ENCODE measurements at regions not wholly inside any gene's neighbourhood (a gene's known extent, or its start where the extent isn't known, plus 50 kb on each side); places are given as distances from the start of the nearest gene placed in this dataset.

DNA sequence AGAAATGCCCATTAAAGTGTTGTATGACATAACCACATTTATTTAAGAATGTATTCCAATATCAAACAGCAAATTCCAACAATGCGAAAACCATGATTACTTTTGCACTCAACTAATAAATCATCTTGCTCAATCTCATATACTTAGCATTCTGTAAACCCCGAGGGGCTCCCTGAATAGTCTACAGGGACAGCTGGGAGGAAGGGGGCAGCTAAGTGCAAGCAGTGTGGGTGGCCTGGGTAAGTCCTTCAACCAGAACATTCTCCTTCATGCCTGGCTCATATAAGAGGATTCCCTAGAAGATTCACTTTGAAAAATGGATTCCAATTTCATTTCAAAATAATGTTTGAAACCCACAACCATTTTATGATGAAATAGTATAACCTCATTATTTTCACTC, 355.5 kb downstream of the CDC14C start:
- intact Hi-C loops (cut with DNase I; ENCODE audit: low total_unique reads): no loop called here
- H3K4me3 ChIP-seq: no peak overlapping the region
- H3K36me3 ChIP-seq: no peaks in the 10 kb centered on the region
- H3K27me3 ChIP-seq: no peaks in the 10 kb centered on the region
- ATAC-seq (no peak), DNase-seq (no peak)
- TF ChIP-seq, protein P1, sequence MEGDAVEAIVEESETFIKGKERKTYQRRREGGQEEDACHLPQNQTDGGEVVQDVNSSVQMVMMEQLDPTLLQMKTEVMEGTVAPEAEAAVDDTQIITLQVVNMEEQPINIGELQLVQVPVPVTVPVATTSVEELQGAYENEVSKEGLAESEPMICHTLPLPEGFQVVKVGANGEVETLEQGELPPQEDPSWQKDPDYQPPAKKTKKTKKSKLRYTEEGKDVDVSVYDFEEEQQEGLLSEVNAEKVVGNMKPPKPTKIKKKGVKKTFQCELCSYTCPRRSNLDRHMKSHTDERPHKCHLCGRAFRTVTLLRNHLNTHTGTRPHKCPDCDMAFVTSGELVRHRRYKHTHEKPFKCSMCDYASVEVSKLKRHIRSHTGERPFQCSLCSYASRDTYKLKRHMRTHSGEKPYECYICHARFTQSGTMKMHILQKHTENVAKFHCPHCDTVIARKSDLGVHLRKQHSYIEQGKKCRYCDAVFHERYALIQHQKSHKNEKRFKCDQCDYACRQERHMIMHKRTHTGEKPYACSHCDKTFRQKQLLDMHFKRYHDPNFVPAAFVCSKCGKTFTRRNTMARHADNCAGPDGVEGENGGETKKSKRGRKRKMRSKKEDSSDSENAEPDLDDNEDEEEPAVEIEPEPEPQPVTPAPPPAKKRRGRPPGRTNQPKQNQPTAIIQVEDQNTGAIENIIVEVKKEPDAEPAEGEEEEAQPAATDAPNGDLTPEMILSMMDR (IDR thresholded peaks at IDR 0.05 in 4 of 5, conservative IDR thresholded peaks at IDR 0.05 in 1 of 5): no peak
- TF ChIP-seq POLR2A (IDR thresholded peaks at IDR 0.05): no peak
- H3K9me3 ChIP-seq: no peaks in the 10 kb centered on the region
- no peaks in the 10 kb centered on the region for H3K4me1 ChIP-seq
- no peak overlapping the region for H3K27ac ChIP-seq
- in situ Hi-C loops (cut with MboI; ENCODE audit: low sequenced_read_pairs in 4 of 4): no loop called here

DNA sequence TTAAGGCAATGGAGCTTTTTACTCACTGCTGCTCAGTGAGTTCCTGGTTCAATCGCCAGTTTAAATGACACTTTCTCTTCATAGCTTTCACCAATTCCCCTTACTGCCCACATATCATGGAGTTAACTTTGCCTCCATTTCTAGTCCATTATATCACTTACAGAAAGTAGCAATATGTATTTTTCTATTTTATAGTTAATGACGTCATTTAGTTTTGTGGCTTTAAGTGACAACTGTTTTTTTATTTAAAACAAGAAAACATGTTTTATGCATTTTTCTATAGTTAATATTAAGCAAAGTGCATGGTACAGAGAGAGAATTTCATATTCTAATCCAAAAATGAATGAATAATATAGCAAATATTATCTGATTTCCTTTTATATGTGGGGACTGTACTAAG, 363.3 kb downstream of the CDC14C start:
- in situ Hi-C loops (cut with MboI; ENCODE audit: low sequenced_read_pairs in 4 of 4) (no loop called here), intact Hi-C loops (cut with DNase I; ENCODE audit: low total_unique reads) (no loop called here)
- TF ChIP-seq, protein P1 (IDR thresholded peaks at IDR 0.05 in 4 of 5, conservative IDR thresholded peaks at IDR 0.05 in 1 of 5): no peak
- no peak for TF ChIP-seq POLR2A (IDR thresholded peaks at IDR 0.05)
- Histone ChIP-seq H3K36me3 (no peaks in the 10 kb centered on the region), H3K4me3 (no peak overlapping the region), H3K27me3 (no peaks in the 10 kb centered on the region), H3K27ac (no peak overlapping the region), H3K9me3 (no peaks in the 10 kb centered on the region), H3K4me1 (no peaks in the 10 kb centered on the region)
- DNase-seq (no peak), ATAC-seq (no peak)

DNA sequence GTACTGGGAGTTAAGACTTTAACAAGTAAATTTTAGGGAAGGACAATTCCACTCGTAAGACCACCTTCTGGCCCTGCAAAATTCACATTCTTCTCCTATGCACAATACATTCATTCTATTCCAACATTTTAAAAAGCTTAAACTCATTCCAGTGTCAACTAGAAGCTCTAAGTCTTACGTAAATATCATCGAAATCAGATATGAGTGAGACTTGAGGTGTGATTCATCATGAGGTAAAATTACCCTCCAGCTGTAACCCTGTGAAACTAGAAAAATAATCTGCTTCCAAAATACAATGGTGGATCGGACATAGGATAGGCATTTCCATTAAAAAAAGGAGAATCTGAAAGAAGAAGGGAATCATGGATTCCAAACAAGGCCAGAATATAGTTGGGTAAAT, 370.3 kb downstream of the CDC14C start:
- no peaks in the 10 kb centered on the region for H3K4me1 ChIP-seq
- ATAC-seq: no peak
- no peak overlapping the region for H3K27ac ChIP-seq
- no peak for TF ChIP-seq POLR2A (IDR thresholded peaks at IDR 0.05)
- TF ChIP-seq, protein P1 (IDR thresholded peaks at IDR 0.05 in 4 of 5, conservative IDR thresholded peaks at IDR 0.05 in 1 of 5): no peak
- DNase-seq: no peak
- in situ Hi-C loops (cut with MboI; ENCODE audit: low sequenced_read_pairs in 4 of 4) (no loop called here), intact Hi-C loops (cut with DNase I; ENCODE audit: low total_unique reads) (no loop called here)
- H3K36me3 ChIP-seq: no peaks in the 10 kb centered on the region
- H3K4me3 ChIP-seq: no peak overlapping the region
- H3K27me3 ChIP-seq: no peaks in the 10 kb centered on the region
- no peaks in the 10 kb centered on the region for H3K9me3 ChIP-seq

- H3K4me1 ChIP-seq: no peaks in the 10 kb centered on the region
- ATAC-seq (no peak), DNase-seq (no peak)
- H3K9me3 ChIP-seq: no peaks in the 10 kb centered on the region
- H3K27me3 ChIP-seq: no peaks in the 10 kb centered on the region
- no peak for TF ChIP-seq POLR2A (IDR thresholded peaks at IDR 0.05)
- TF ChIP-seq, protein P1 (IDR thresholded peaks at IDR 0.05 in 4 of 5, conservative IDR thresholded peaks at IDR 0.05 in 1 of 5): no peak
- H3K27ac ChIP-seq: no peak overlapping the region
- in situ Hi-C loops (cut with MboI; ENCODE audit: low sequenced_read_pairs in 4 of 4): no loop called here
- H3K4me3 ChIP-seq: no peak overlapping the region
- intact Hi-C loops (cut with DNase I; ENCODE audit: low total_unique reads): no loop called here
- H3K36me3 ChIP-seq: no peaks in the 10 kb centered on the region
These were observed 370.8 kb downstream of the CDC14C start for GRCh38 chr7:49295146-49295545.

DNA sequence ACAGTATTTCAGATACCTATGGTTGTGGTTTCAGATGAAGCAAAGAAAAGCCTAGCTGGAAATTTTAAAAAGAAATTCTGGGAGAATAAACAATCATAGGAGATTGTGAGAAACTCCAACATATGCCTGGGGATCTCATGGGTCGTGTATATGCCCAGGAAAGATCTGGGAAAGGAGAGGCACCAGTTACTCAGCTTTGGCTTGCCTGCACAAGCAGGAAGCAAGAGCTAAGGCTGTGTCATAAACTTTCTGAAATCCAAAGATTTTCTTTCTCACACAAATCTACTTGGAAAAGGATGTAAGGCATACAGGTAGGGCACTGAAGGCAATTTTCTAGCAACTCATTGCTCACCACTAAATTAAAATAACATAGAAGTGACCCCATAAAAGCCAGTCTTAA, 373.6 kb downstream of the CDC14C start:
- in situ Hi-C loops (cut with MboI; ENCODE audit: low sequenced_read_pairs in 4 of 4): no loop called here
- no peaks in the 10 kb centered on the region for H3K36me3 ChIP-seq
- ATAC-seq: no peak
- no peak for DNase-seq
- H3K27me3 ChIP-seq: no peaks in the 10 kb centered on the region
- no peak for TF ChIP-seq POLR2A (IDR thresholded peaks at IDR 0.05)
- TF ChIP-seq, protein P1 (IDR thresholded peaks at IDR 0.05 in 4 of 5, conservative IDR thresholded peaks at IDR 0.05 in 1 of 5): no peak
- H3K27ac ChIP-seq: no peak overlapping the region
- no peaks in the 10 kb centered on the region for H3K9me3 ChIP-seq
- no peak overlapping the region for H3K4me3 ChIP-seq
- intact Hi-C loops (cut with DNase I; ENCODE audit: low total_unique reads): no loop called here
- H3K4me1 ChIP-seq: no peaks in the 10 kb centered on the region
